B cell (primary cell): ENCODE measurements at regions not wholly inside any gene's neighbourhood (a gene's known extent, or its start where the extent isn't known, plus 50 kb on each side); places are given as distances from the start of the nearest gene placed in this dataset.

Experiments used
- CTCF ChIP-seq: fragments of 200-600 bp; IDR thresholded peaks from one replicate; pipeline ENCODE4 v1.8.0; 2022; ENCODE audit warnings: antibody characterized with exemption, mild to moderate bottlenecking
- EZH2 ChIP-seq: IDR thresholded peaks from 2 replicates; pipeline ENCODE4 v1.6.1; 2012; ENCODE audit warnings: borderline replicate concordance, low read depth, mild to moderate bottlenecking, moderate library complexity, low read length; ENCODE audit not compliant: insufficient read depth, poor library complexity, severe bottlenecking

GRCh38 chrX:69218407-69218997, 53.2 kb upstream of the PJA1 start:
- TF ChIP-seq CTCF, result no peak
- TF ChIP-seq EZH2, result no peak
